Embryonic facial prominence (tissue), 1 donor: ENCODE measurements at regions not wholly inside any gene's neighbourhood (a gene's known extent, or its start where the extent isn't known, plus 50 kb on each side); places are given as distances from the start of the nearest gene placed in this dataset.

ENCODE experiments used
- DNase-seq: peaks from one replicate; pipeline ENCODE4 v3.0.0-alpha.2; 2016; ENCODE audit errors: extremely low spot score

DNA sequence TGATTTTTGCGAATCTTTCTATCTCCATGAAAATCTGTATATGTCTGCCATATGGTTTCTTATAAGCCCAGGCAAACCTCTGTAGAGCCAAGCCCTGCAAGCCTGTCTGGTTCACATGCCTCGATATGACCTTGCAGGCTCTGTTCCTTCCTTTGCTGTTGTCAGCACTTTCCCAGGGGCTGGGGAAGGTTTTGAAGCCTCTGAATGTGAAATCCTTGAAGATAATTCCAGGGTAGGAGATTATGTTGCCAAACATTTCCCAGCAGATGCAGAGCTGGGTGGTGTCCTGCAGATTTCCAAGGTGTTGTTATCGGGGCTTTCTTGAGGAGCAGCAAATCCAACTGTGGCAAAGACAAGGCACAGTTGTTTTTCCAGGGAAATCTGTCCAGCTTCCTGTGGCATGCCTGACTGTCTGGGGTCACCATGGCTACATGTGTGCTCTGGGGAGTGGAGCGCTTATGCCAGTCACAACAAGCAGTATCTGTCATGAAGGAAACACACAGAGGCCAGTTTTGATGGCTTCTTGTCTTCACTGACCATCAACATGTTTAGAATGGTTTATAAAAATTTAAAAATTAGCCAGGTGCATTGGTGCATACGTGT is 60.7 kb upstream of the RPS23 start:
- DNase-seq = no peak

DNA sequence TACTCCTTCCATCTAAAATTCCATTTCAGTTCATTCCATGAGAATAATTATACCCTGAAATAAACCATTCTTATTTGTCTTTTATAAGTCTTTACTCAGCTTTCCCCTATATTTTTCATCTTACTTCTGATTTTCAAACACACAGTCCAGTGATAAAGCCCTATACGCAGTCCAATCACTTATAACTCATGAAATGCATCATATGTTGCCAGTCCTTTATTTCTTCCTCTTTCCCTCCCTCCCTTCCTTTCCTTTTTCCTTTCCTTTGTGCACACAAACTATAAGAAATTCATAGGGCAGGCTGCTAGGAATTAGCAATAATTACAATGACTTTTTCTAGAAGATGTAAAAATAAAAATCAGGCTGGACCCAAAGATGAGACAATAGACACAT is 58.8 kb upstream of the RPS23 start:
- no peak for DNase-seq

DNA sequence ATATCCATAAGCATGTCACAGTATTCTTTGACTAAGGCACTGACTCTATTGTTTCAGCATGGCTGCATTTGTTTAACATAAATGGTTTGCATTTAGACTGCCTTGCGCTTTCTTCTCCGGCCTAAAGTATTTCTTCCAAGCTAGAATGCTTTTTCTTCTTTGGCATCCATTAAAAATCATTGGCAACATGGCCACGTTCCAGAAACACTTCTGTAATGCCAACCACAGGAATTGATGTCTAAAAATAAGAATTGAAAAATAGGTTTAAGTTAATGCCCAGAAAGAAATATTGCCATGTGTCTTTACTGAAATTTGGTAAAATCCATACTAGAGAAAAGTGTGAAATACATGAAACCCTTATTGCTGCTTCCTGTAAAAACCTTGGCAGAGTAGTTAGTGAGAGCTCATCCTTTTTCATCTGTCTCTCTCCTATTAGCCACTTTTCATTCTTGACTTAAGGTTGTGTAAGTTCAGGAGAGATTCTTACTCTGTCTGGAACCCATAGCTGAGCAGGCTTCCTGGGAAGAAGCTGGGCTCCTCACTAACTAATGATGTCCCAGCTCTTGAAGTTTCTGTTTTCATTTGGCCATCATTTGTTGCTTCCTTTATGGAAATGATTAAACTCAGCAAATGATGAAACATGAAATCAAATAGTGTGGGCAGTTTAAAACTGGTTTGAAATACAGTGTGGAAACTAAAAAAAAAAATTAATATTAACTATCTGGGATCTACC is 58.2 kb upstream of the RPS23 start:
- DNase-seq = no peak

DNA sequence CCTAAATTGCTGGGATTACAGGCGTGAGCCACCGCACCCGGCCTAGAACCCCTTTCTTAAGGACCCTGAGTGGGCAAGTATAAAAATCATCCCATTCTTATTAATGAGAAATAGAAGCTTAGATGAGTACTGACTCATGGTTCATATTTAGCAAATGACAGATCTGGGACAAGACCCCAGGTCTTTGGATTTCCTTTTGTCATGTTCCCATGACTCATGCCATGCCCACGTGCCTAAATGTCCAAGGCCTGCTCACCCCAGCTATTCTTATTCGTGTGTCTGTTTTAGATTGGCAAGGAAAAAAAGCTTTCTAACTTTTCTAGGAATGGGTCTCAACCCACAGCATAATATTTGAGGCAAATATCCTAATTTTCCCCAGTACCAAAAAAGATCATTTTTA is 57.7 kb upstream of the RPS23 start:
- no peak for DNase-seq

DNA sequence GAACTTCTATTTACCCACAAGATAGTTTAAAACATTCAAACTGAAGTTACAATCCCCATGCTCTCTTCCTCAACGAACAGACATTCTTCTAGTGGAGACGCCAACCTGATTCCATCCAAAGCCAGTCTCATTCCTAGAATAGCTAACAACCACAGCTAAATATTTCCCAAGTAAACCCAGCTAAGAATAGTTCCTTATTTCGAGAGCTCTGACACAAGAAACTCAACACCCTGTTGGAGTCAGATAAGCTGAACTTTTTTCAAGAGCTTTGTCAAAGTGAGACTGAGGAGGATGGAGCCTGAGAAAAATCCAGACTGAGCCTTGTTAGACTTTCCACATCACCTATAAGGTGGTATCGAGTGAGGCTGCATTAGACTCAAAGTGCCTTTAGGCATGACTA is 56.7 kb upstream of the RPS23 start:
- peak; percentile 47 for DNase-seq

DNA sequence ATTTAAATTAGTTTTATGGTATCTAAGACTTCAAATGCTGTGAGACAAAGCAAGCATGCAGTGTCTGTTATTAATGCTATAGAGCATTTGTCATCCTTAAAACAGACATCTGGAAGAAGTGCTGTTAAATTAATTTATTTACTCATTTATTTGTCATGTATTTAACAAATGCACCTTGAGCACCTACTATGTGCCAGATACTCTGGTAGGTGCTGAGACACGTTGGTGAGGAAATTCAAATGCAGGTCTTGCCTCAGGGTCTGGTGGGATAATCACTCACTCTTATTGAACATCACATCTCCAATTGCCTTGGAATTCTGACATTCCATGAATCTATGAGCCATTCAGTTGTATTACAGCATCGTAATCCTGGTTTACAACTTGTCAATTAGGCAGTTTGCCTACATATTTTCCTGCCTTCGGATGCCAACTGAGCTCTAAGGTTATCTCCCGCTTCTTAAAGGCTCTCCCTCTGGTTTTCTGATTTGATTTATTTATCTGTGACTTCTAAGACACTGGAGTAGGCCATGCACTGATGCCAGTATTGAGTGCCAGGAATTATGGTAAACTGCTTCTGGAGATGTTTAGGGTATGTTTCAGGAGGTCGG is 56.0 kb upstream of the RPS23 start:
- DNase-seq = no peak

DNA sequence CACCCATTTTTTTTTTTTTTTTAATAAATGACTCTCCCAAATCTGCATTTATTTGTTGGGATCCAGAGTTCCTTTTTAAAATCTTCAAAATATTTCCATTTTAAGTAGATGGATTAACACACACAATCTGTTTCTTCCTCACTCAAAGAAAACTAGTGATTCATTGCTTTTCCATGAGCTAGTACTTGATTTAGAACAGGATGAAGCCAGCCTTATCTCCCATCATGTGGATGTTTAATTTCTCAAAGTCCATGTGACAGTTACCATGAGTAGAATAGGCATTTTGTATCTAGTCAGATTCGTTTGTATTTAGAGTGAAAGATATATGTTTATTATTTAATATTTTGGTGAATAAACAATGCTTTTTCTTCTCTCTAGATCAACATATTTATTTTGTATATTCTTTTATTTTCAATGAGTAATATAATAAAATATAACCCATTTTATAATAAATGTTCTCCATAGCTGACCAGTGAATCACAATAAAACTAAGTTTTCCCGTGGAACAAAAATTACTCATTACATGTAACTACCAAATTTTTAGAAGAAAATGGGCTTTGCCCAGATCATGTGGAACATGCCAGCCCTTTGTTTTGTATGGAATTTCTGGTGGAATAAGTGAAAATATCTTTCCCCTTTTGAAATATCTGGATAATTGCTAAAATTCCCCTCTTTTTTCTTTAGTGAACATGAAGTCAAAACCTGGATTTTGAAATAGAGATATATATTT is 54.9 kb upstream of the RPS23 start:
- DNase-seq = no peak

DNA sequence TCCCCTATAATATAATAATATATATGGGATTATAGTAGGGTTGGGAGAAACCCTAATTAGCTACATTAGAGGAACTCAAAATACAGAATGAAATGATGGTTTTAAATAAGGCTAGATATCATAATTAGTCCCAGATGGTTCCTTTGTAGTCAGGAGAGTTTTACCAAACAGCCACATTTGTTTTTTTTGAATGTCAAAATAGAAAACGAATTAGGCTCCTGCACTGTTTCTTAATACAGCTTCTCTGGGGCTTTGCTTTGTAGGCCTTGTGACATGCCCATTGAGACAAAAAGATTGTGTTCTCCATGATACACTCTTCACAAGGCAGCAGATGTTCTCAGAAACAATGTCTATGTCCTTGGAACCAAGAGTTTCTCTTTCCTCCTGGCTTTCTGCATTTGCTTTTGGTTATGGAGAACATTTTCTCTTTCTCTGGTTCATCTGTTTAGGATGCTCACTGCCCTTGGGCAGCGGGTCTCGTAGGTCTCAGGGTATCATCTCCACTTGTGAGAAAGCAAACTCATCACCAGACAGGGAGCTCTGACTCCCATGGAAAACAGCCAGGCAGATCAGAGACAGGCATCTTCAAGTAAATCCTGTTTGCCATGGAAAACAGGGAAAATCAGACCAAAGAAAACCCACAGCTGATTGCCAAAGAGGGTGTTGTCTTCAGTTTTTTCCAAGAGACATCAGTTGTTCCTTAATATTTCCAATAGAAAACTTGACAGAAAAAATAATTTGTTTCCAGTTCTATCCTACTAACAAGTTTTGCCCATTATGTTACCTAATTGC is 54.1 kb upstream of the RPS23 start:
- DNase-seq = no peak

DNA sequence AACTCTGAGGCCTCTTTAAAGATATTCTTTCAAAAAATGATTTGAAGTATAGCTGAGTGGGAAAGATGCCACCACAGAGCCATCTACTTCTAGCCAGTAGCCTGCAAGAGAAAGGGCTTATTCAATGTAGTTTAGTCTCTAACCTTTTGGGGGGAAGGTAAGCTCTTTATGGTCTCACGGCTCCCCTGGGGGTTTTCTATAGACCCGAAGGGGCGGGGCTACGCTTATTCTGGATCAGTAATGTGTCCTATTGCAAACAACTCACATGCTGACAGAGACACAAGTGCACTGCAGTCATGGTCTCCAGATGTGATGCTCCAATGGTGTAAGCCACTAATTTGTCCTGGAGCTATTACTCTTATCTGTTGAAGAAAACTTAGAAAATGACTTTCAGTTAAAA is 53.4 kb upstream of the RPS23 start:
- DNase-seq = no peak

DNA sequence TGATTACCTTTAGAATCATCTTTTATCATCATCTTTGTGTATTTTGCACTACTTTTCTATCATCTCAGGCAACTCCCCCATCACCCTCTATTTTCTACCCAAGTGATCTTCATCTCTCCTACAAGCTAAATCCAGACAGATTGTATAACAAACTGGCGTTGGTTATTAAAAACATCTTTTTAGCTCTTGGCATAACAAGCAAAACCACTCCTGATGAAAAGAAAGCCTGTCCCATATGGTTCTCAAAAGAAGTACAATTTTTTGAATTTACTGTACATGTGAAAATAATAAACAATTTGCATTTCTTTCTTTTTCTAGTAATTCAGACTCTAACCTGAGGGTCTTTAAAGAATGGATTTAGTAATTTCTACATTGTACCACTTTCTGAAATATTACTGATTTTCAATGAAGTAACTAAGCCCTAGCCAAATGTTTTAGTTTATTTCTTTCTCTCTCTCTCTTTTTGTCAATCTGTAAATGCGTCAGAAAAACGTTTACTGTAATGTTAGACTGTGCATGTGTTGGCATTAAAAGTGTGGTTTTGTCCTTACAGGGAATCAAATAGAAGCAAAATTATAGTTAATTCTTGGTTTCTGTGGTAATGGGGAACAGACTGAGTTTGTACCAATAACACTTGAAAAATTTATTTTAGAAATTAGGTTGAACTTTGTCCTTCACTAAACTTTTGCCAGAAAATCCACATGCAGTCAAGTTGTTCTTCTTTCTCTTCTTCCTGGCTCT is 52.5 kb upstream of the RPS23 start:
- peak; percentile 79 for DNase-seq

DNA sequence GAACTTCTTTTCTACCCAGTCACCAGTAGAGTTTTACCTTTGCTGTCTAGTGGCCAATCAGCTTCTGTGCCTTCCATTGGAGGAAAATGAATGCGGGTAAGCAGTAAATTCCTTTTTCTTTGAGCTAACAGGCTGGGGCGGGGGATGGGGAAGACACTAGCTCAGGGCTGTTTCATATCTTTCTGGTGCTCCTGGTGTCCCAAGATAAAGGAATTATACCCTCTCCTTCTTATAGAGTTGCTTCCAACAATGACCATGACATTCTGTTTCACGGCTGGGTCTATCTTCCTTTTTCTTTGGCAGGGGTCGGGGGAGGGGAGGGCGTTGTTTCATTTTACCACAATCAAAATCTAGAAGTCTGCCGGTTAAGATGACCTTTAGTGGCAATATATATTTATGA is 51.2 kb upstream of the RPS23 start:
- DNase-seq = no peak
